ENCODE measurements at regions not wholly inside any gene's neighbourhood (a gene's known extent, or its start where the extent isn't known, plus 50 kb on each side); places are given as distances from the start of the nearest gene placed in this dataset.

DNA sequence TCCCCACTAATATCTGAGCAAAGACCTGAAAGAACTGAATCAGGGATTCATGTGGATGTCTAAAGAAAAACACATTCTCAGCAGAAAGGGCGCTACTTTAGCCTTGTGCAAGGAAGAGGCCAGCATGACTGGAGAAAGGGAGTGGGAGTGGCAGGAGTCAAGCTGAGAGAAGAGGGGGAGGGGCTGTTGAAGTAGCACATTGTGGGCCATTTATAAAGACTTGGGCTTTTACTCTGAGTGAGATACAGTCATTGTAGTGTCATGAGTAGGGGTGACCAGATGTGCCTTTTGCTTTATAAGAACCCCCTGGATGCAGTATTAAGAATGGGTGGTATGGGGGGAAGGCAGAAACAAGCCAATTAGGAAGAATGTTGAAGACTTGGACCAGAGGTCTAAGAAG is 452.8 kb downstream of the ENC1 start:
- TF ChIP-seq, protein P1, sequence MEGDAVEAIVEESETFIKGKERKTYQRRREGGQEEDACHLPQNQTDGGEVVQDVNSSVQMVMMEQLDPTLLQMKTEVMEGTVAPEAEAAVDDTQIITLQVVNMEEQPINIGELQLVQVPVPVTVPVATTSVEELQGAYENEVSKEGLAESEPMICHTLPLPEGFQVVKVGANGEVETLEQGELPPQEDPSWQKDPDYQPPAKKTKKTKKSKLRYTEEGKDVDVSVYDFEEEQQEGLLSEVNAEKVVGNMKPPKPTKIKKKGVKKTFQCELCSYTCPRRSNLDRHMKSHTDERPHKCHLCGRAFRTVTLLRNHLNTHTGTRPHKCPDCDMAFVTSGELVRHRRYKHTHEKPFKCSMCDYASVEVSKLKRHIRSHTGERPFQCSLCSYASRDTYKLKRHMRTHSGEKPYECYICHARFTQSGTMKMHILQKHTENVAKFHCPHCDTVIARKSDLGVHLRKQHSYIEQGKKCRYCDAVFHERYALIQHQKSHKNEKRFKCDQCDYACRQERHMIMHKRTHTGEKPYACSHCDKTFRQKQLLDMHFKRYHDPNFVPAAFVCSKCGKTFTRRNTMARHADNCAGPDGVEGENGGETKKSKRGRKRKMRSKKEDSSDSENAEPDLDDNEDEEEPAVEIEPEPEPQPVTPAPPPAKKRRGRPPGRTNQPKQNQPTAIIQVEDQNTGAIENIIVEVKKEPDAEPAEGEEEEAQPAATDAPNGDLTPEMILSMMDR (IDR thresholded peaks at IDR 0.05; ENCODE audit: poor library complexity, severe bottlenecking) = no peak
- TF ChIP-seq POLR2AphosphoS5 (IDR thresholded peaks at IDR 0.05) (no peak), TAF1 (IDR thresholded peaks at IDR 0.05; ENCODE audit: low read depth) (no peak), EP300 (conservative IDR thresholded peaks at IDR 0.05; ENCODE audit: poor library complexity, severe bottlenecking) (no peak), EZH2 (IDR thresholded peaks at IDR 0.05; ENCODE audit: borderline replicate concordance, insufficient read depth, low read length, poor library complexity, severe bottlenecking) (no peak)
